HG02798 (cell line): ENCODE measurements at regions not wholly inside any gene's neighbourhood (a gene's known extent, or its start where the extent isn't known, plus 50 kb on each side); places are given as distances from the start of the nearest gene placed in this dataset.
"Not testable (repeated sequence)": the region's sequence is repeated elsewhere in the genome, so short reads cannot be mapped to it uniquely, and the experiment has no call there.

Experiments
- ATAC-seq: cut with Tn5 transposase; IDR thresholded peaks from one replicate; pipeline ENCODE4 v1.9.1; 2021; ENCODE audit warnings: mild to moderate bottlenecking; ENCODE audit not compliant: unreplicated experiment, poor library complexity

- ATAC-seq, result peak; percentile 73
Measured at GRCh38 chr10:80855348-80855971, 317.8 kb downstream of the SH2D4B start.

- no peak for ATAC-seq
Measured at GRCh38 chr10:80856186-80856585, 318.5 kb downstream of the SH2D4B start.

- not testable (repeated sequence) for ATAC-seq
Measured at GRCh38 chr10:80859279-80859678, 321.6 kb downstream of the SH2D4B start.

- no peak for ATAC-seq
Measured at GRCh38 chr10:80860719-80861118, 323.0 kb downstream of the SH2D4B start.

GRCh38 chr10:80861882-80862281, 324.2 kb downstream of the SH2D4B start:
- no peak for ATAC-seq

- peak; percentile 87 for ATAC-seq
Measured at GRCh38 chr10:80870282-80870681, 332.6 kb downstream of the SH2D4B start.

- peak; percentile 49 for ATAC-seq
Measured at GRCh38 chr10:80871083-80871482, 333.4 kb downstream of the SH2D4B start.

GRCh38 chr10:80878330-80878729, 340.6 kb downstream of the SH2D4B start:
- ATAC-seq, result peak; percentile 74

GRCh38 chr10:80890146-80890545, 352.4 kb downstream of the SH2D4B start:
- no peak for ATAC-seq

- no peak for ATAC-seq
Measured at GRCh38 chr10:80893256-80893655, 355.6 kb downstream of the SH2D4B start.

- ATAC-seq, result no peak
Measured at GRCh38 chr10:80894311-80894791, 356.6 kb downstream of the SH2D4B start.

GRCh38 chr10:80894797-80895467, 357.2 kb downstream of the SH2D4B start:
- ATAC-seq, result no peak

- no peak for ATAC-seq
Measured at GRCh38 chr10:80896076-80896475, 358.4 kb downstream of the SH2D4B start.

GRCh38 chr10:80896959-80897358, 359.3 kb downstream of the SH2D4B start:
- no peak for ATAC-seq

- ATAC-seq, result no peak
Measured at GRCh38 chr10:80900661-80901060, 363.0 kb downstream of the SH2D4B start.

- ATAC-seq, result no peak
Measured at GRCh38 chr10:80908611-80909010, 370.9 kb downstream of the SH2D4B start.

GRCh38 chr10:80909254-80909653, 371.6 kb downstream of the SH2D4B start:
- ATAC-seq, result no peak

- no peak for ATAC-seq
Measured at GRCh38 chr10:80917636-80918035, 379.9 kb downstream of the SH2D4B start.

GRCh38 chr10:80921032-80921431, 383.3 kb downstream of the SH2D4B start:
- no peak for ATAC-seq

- peak; percentile 45 for ATAC-seq
Measured at GRCh38 chr10:80924063-80924952, 386.6 kb downstream of the SH2D4B start.
